ENCODE measurements at regions not wholly inside any gene's neighbourhood (a gene's known extent, or its start where the extent isn't known, plus 50 kb on each side); places are given as distances from the start of the nearest gene placed in this dataset.
"Not testable (repeated sequence)": the region's sequence is repeated elsewhere in the genome, so short reads cannot be mapped to it uniquely, and the experiment has no call there.

DNA sequence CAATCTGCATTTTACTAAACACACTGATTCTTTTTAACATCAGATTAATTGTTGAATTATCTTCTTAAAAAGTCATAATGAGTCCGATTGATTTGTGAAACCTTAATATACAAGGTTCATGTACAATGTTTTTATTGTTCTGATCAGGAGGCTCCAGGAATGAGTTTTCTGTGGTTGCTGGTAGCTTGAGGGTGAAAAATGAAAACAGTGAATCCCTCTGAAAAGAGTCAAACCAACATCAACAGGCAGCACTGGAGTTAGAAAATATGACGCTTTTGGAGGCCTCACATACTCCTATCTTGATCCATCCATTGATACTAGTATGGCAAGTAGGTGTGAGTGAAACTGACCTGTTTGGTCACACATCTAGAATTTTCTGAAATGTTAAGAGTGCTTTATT, 216.3 kb upstream of the ETAA1 start:
- no peak for TF ChIP-seq POLR2A (IDR thresholded peaks at IDR 0.05)
- TF ChIP-seq POLR2AphosphoS5 (IDR thresholded peaks at IDR 0.05): no peak
- no peak for TF ChIP-seq EP300 (IDR thresholded peaks at IDR 0.05)
- no peak for TF ChIP-seq CTCF (IDR thresholded peaks at IDR 0.05)
- Histone ChIP-seq H3K36me3 (no peaks in the 10 kb centered on the region), H3K4me3 (no peak overlapping the region), H3K27me3 (no peaks in the 10 kb centered on the region), H3K27ac (no peak overlapping the region), H3K4me1 (no peaks in the 10 kb centered on the region), H3K9me3 (no peaks in the 10 kb centered on the region)
- WGBS: 84% methylated on average over 2 of the region's 2 CpGs
- no peak for DNase-seq (ENCODE audit: low spot score in 2 of 2)

GRCh38 chr2:67182884-67183283, 214.2 kb upstream of the ETAA1 start:
- no peak overlapping the region for H3K4me3 ChIP-seq
- H3K9me3 ChIP-seq: no peaks in the 10 kb centered on the region
- H3K36me3 ChIP-seq: no peaks in the 10 kb centered on the region
- no peaks in the 10 kb centered on the region for H3K4me1 ChIP-seq
- TF ChIP-seq POLR2AphosphoS5 (IDR thresholded peaks at IDR 0.05) (no peak), CTCF (IDR thresholded peaks at IDR 0.05) (no peak), POLR2A (IDR thresholded peaks at IDR 0.05) (no peak), EP300 (IDR thresholded peaks at IDR 0.05) (no peak)
- no peak for DNase-seq (ENCODE audit: low spot score in 2 of 2)
- H3K27ac ChIP-seq: no peak overlapping the region
- WGBS: 67% methylated on average over 2 of the region's 2 CpGs
- H3K27me3 ChIP-seq: no peaks in the 10 kb centered on the region

- WGBS: 74% methylated on average over 3 of the region's 3 CpGs
- no peaks in the 10 kb centered on the region for H3K36me3 ChIP-seq
- no peak overlapping the region for H3K4me3 ChIP-seq
- no peaks in the 10 kb centered on the region for H3K4me1 ChIP-seq
- H3K27ac ChIP-seq: no peak overlapping the region
- TF ChIP-seq EP300 (IDR thresholded peaks at IDR 0.05) (no peak), POLR2A (IDR thresholded peaks at IDR 0.05) (no peak), CTCF (IDR thresholded peaks at IDR 0.05) (no peak), POLR2AphosphoS5 (IDR thresholded peaks at IDR 0.05) (no peak)
- DNase-seq (ENCODE audit: low spot score in 2 of 2): no peak
- H3K9me3 ChIP-seq: no peaks in the 10 kb centered on the region
- no peaks in the 10 kb centered on the region for H3K27me3 ChIP-seq
These were observed 210.8 kb upstream of the ETAA1 start for GRCh38 chr2:67186326-67186725.

DNA sequence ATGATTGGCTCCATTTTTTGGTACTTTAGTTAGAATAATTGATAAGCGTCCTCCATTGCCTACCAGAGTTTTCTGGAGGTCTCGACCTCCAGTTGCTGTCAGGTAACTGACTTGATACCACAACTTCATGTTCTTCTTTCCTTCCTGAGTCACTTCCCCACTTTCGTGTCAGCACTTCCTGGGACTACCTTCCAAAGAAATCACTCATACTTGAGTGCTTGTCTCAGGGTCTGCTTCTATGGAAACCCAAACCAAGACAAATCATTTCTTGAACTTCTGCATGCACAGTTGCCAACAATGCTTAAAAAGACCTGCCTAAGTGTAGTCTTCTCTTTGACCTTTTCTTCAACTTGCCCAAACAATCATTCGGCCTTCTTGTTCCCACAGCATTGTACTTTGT, 210.3 kb upstream of the ETAA1 start:
- WGBS: 87% methylated on average over 4 of the region's 4 CpGs
- DNase-seq (ENCODE audit: low spot score in 2 of 2): no peak
- Histone ChIP-seq H3K27ac (no peak overlapping the region), H3K27me3 (no peaks in the 10 kb centered on the region), H3K36me3 (no peaks in the 10 kb centered on the region), H3K9me3 (no peaks in the 10 kb centered on the region), H3K4me1 (no peaks in the 10 kb centered on the region), H3K4me3 (no peak overlapping the region)
- TF ChIP-seq CTCF (IDR thresholded peaks at IDR 0.05): no peak
- no peak for TF ChIP-seq EP300 (IDR thresholded peaks at IDR 0.05)
- TF ChIP-seq POLR2A (IDR thresholded peaks at IDR 0.05): no peak
- TF ChIP-seq POLR2AphosphoS5 (IDR thresholded peaks at IDR 0.05): no peak

- not testable (repeated sequence) for H3K4me3 ChIP-seq; H3K36me3 ChIP-seq; DNase-seq (ENCODE audit: low spot score in 2 of 2); H3K4me1 ChIP-seq; H3K27me3 ChIP-seq; H3K9me3 ChIP-seq; H3K27ac ChIP-seq
- 85% methylated on average over 8 of the region's 8 CpGs for WGBS
These were observed 201.8 kb upstream of the ETAA1 start for GRCh38 chr2:67195327-67195726.

DNA sequence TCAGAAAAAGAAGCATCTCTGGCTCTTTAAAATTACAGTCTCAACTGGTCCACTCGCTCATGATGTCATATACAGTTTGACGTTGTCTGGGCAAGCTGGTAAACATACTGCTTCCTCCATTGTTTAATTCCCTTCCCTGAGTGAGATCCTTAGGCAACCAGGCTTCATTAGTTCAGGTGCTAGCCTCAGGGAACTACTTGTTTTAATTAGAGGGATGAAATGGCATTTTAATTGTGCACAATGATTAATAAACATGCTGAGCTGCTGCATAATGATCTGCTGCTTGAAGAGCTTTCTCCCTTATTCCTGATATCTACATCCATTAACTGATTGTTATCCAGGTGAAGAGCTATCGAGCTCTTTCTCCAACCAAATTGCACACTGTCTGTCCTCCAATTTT, 195.6 kb upstream of the ETAA1 start:
- H3K9me3 ChIP-seq: no peaks in the 10 kb centered on the region
- no peak for DNase-seq (ENCODE audit: low spot score in 2 of 2)
- no peak overlapping the region for H3K27ac ChIP-seq
- H3K4me1 ChIP-seq: no peaks in the 10 kb centered on the region
- 80% methylated on average over 3 of the region's 3 CpGs for WGBS
- H3K27me3 ChIP-seq: no peaks in the 10 kb centered on the region
- H3K36me3 ChIP-seq: no peaks in the 10 kb centered on the region
- H3K4me3 ChIP-seq: no peak overlapping the region
- TF ChIP-seq EP300 (IDR thresholded peaks at IDR 0.05): no peak
